ENCODE measurements at regions not wholly inside any gene's neighbourhood (a gene's known extent, or its start where the extent isn't known, plus 50 kb on each side); places are given as distances from the start of the nearest gene placed in this dataset.

DNA sequence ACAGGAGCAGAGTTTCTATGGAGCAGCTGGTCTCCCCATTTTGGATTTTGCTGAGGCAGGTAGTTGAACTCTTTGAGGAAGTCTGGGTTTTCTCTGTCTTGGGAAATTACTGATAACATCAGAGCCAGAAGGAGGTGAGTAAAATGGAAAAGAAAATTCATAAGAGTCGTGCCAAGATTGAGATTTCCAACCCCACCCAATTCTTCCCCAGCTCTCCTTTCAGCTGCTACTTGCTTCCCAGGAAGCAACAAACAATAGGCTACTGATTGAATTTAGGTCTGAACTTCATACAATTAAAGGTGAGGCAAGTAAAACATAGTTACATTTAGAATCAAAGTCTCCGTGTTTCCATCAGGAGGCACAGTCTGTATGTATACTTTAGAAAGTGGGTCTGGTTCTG, 54.6 kb upstream of the EOLA2 start:
- Mint-ChIP-seq H3K27ac (ENCODE audit: unreplicated experiment) (no peak overlapping the region), H3K9me3 (ENCODE audit: unreplicated experiment) (peaks cover 13% of the 10 kb centered on the region)

DNA sequence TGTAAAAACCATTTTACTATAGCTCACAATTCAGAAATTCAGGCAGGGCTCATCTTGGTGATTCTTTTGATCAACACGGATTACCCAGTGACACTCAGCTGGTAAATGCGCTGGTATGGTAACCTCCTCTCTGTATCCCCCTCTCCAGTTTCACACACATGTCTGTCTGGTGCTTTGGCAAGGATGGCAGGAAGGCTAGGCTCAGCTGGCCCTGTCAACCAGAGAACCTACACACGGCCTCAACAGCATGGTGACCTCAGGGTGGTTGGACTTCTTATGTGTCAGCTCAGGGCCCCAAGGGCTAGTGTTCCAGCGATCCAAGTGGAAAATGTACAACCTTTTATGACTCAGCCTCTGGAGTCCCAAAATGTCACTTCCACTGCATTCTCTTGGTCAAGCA, 55.7 kb upstream of the EOLA2 start:
- no peak overlapping the region for H3K27ac Mint-ChIP-seq (ENCODE audit: unreplicated experiment)
- H3K4me1 Mint-ChIP-seq (ENCODE audit: unreplicated experiment): no peaks in the 10 kb centered on the region
- peaks cover 11% of the 10 kb centered on the region for H3K9me3 Mint-ChIP-seq (ENCODE audit: unreplicated experiment)
- TF ChIP-seq, protein P1, sequence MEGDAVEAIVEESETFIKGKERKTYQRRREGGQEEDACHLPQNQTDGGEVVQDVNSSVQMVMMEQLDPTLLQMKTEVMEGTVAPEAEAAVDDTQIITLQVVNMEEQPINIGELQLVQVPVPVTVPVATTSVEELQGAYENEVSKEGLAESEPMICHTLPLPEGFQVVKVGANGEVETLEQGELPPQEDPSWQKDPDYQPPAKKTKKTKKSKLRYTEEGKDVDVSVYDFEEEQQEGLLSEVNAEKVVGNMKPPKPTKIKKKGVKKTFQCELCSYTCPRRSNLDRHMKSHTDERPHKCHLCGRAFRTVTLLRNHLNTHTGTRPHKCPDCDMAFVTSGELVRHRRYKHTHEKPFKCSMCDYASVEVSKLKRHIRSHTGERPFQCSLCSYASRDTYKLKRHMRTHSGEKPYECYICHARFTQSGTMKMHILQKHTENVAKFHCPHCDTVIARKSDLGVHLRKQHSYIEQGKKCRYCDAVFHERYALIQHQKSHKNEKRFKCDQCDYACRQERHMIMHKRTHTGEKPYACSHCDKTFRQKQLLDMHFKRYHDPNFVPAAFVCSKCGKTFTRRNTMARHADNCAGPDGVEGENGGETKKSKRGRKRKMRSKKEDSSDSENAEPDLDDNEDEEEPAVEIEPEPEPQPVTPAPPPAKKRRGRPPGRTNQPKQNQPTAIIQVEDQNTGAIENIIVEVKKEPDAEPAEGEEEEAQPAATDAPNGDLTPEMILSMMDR (IDR thresholded peaks at IDR 0.05): no peak
- no peak for DNase-seq (ENCODE audit: extremely low spot score, unreplicated experiment)
- H3K27me3 Mint-ChIP-seq (ENCODE audit: unreplicated experiment): no peaks in the 10 kb centered on the region
- no peak overlapping the region for H3K4me3 Mint-ChIP-seq (ENCODE audit: unreplicated experiment)
- H3K36me3 Mint-ChIP-seq (ENCODE audit: unreplicated experiment): peaks cover 10% of the 10 kb centered on the region

More for the DNA sequence above, 54.6 kb upstream of the EOLA2 start:
- no peak for DNase-seq (ENCODE audit: extremely low spot score, unreplicated experiment)
- TF ChIP-seq, protein P1 (IDR thresholded peaks at IDR 0.05): no peak
- H3K4me3 Mint-ChIP-seq (ENCODE audit: unreplicated experiment): no peak overlapping the region
- H3K36me3 Mint-ChIP-seq (ENCODE audit: unreplicated experiment): peaks cover 10% of the 10 kb centered on the region
- H3K27me3 Mint-ChIP-seq (ENCODE audit: unreplicated experiment): no peaks in the 10 kb centered on the region
- peaks cover under 1% of the 10 kb centered on the region for H3K4me1 Mint-ChIP-seq (ENCODE audit: unreplicated experiment)

DNA sequence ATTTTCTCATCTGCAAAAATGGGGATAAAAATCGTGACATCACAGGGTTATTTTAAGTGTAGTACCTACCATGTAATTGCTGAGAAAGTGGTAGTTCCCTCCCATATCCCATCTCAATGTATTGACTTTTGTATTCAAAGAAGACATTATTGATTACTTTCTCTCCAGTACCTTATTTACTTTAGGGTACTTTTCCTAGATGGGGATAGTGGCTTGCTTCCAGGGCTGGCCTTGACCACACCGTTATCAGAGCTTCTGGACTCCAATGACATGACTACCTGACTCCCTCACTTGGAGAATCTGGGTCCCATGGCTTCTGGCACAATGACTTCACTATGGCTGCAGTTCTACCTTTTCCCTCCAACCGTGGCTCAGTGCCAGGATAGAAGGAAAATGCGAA, 58.2 kb upstream of the EOLA2 start:
- Mint-ChIP-seq H3K27ac (ENCODE audit: unreplicated experiment) (no peak overlapping the region), H3K27me3 (ENCODE audit: unreplicated experiment) (no peaks in the 10 kb centered on the region), H3K4me1 (ENCODE audit: unreplicated experiment) (no peaks in the 10 kb centered on the region), H3K9me3 (ENCODE audit: unreplicated experiment) (peaks cover 8% of the 10 kb centered on the region), H3K4me3 (ENCODE audit: unreplicated experiment) (no peak overlapping the region), H3K36me3 (ENCODE audit: unreplicated experiment) (peaks cover 12% of the 10 kb centered on the region)
- no peak for DNase-seq (ENCODE audit: extremely low spot score, unreplicated experiment)
- TF ChIP-seq, protein P1 (IDR thresholded peaks at IDR 0.05): no peak

DNA sequence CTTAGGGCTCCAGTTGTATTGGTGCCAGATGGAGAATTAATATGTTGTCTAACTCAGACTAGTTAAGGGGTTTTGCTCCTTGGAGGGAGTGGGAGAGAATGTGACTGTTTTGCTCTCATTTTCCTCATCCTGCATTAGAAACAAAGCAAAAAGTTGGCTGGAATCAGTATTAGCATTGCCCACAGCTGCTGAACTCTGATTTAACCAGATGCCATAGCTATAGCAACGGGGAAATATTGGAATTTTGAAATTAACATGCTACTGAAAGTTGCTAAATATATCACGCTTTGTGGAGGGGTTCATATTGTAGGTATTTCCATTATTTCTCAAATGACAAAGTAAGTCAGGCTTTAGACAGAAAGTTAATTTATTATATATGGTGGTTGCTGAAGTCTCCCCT, 66.7 kb upstream of the EOLA2 start:
- H3K36me3 Mint-ChIP-seq (ENCODE audit: unreplicated experiment): peaks cover 4% of the 10 kb centered on the region
- TF ChIP-seq, protein P1 (IDR thresholded peaks at IDR 0.05): no peak
- H3K4me3 Mint-ChIP-seq (ENCODE audit: unreplicated experiment): no peak overlapping the region
- no peaks in the 10 kb centered on the region for H3K27me3 Mint-ChIP-seq (ENCODE audit: unreplicated experiment)
- H3K9me3 Mint-ChIP-seq (ENCODE audit: unreplicated experiment): peaks cover 4% of the 10 kb centered on the region
- DNase-seq (ENCODE audit: extremely low spot score, unreplicated experiment): no peak
- H3K27ac Mint-ChIP-seq (ENCODE audit: unreplicated experiment): no peak overlapping the region
- peaks cover 7% of the 10 kb centered on the region for H3K4me1 Mint-ChIP-seq (ENCODE audit: unreplicated experiment)

DNA sequence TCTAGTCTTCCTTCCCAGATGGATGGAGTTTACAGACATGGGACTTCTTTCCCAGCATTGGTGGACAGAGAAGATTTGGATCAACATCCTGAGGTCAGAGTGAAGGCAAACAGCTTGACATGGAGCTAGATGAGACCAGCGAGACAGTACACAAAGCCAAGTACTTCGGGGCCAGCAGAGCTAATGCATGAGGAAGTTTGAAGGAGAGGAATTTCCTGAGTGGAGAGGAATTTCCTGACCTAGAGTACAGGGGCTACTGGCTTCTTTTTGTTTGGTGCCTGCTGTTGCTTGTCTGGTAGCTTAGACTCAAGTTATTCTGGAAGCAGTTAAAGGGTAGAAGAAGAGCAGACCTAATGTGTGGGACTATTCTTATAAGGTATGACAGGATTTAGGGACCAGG, 69.1 kb upstream of the EOLA2 start:
- peaks cover 9% of the 10 kb centered on the region for H3K4me1 Mint-ChIP-seq (ENCODE audit: unreplicated experiment)
- no peaks in the 10 kb centered on the region for H3K27me3 Mint-ChIP-seq (ENCODE audit: unreplicated experiment)
- peaks cover 5% of the 10 kb centered on the region for H3K36me3 Mint-ChIP-seq (ENCODE audit: unreplicated experiment)
- no peak overlapping the region for H3K4me3 Mint-ChIP-seq (ENCODE audit: unreplicated experiment)
- H3K9me3 Mint-ChIP-seq (ENCODE audit: unreplicated experiment): peaks cover 4% of the 10 kb centered on the region
- no peak overlapping the region for H3K27ac Mint-ChIP-seq (ENCODE audit: unreplicated experiment)
- no peak for DNase-seq (ENCODE audit: extremely low spot score, unreplicated experiment)
- TF ChIP-seq, protein P1 (IDR thresholded peaks at IDR 0.05): no peak
